Thymus (tissue), 11 donors: ENCODE measurements at regions not wholly inside any gene's neighbourhood (a gene's known extent, or its start where the extent isn't known, plus 50 kb on each side); places are given as distances from the start of the nearest gene placed in this dataset.

Experiments
- DNase-seq, 9 donors: peaks; one replicate each; pipeline ENCODE4 v3.0.0-alpha.2; 2013; ENCODE audit warnings: low spot score in 9 of 9, low read depth in 6 of 9, missing footprints in 1 of 9
- H3K27ac ChIP-seq, 2 donors: one replicate each; pipeline ENCODE4 v1.5.1; 2013; ENCODE audit warnings: control low read depth in 1 of 2, low read depth in 1 of 2, low read length in 1 of 2, mild to moderate bottlenecking in 1 of 2, moderate library complexity in 1 of 2
- H3K27me3 ChIP-seq, 2 donors: one replicate each; pipeline ENCODE4 v1.5.1; 2013; ENCODE audit warnings: low read length in 1 of 2; ENCODE audit not compliant: control insufficient read depth in 2 of 2, insufficient read depth in 1 of 2
- H3K36me3 ChIP-seq, 2 donors: one replicate each; pipeline ENCODE4 v1.5.1; 2013; ENCODE audit warnings: low read length in 1 of 2, mild to moderate bottlenecking in 1 of 2, moderate library complexity in 1 of 2; ENCODE audit not compliant: control insufficient read depth in 2 of 2, insufficient read depth in 2 of 2
- H3K4me1 ChIP-seq, 2 donors: one replicate each; pipeline ENCODE4 v1.5.1; 2013; ENCODE audit warnings: low read length in 2 of 2; ENCODE audit not compliant: control insufficient read depth in 2 of 2, insufficient read depth in 2 of 2
- H3K4me3 ChIP-seq, 2 donors: one replicate each; pipeline ENCODE4 v1.5.1; 2013; ENCODE audit warnings: low read length in 2 of 2, control low read depth in 1 of 2, mild to moderate bottlenecking in 1 of 2
- H3K9me3 ChIP-seq, 2 donors: one replicate each; pipeline ENCODE4 v1.5.1; 2013; ENCODE audit warnings: low read length in 1 of 2, mild to moderate bottlenecking in 1 of 2; ENCODE audit not compliant: control insufficient read depth in 2 of 2, insufficient read depth in 1 of 2
- WGBS: extraction: QIAGEN DNeasy Blood & Tissue Kit; methylation state at CpG from one replicate; pipeline ENCODE4 v1.1.7; 2013; 5-methylcytosine and 5-hydroxymethylcytosine counted together
- donor health status: healthy.

DNA sequence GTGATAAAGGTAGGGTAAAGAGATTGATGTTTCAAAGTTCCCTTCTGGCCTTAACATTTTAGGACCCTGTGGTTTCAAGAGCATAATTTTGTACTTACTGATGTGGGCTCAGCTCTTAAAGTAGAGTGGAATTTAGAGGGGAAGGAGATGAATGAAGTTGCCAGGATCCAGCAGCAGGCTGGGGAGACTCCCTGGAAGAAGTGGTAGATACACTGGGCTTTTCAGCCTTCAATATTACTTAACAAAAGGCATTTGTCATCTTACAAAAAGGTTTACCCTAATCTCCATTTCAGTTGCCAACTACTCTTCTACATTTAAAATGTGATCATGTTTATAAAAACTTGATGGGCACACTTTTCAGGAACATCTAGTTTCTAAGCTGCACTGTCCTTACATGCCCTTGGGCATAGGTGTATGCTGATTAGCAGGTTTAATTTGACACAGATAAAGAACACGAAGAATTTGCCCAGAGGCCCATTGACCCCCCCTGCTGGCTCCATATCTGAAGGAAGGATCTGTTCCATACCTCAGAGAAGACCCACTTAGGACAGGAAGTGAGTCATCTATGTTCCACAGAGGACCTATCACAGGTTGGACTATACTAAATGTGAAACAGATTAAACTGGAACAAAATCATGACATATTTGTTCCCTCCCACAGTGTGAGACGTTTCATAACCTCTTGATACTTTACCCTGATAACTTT is 93.0 kb upstream of the LPP start:
- Histone ChIP-seq H3K9me3 (no peaks in the 10 kb centered on the region), H3K4me3 (no peak overlapping the region), H3K4me1 (peaks cover 19 to 42% of the 10 kb centered on the region in 2 donors), H3K36me3 (no peaks in the 10 kb centered on the region), H3K27ac (peak overlapping the region; percentile 25 to 84), H3K27me3 (no peaks in the 10 kb centered on the region)
- peak in 6 of 9 donors; percentile 27 to 73 (median 53) for DNase-seq
- 41% methylated on average over 2 of the region's 2 CpGs for WGBS

- Histone ChIP-seq H3K36me3 (no peaks in the 10 kb centered on the region), H3K27ac (no peak overlapping the region), H3K4me1 (peaks cover 19 to 42% of the 10 kb centered on the region in 2 donors), H3K9me3 (peaks cover 0 to 2% of the 10 kb centered on the region in 2 donors), H3K27me3 (no peaks in the 10 kb centered on the region), H3K4me3 (no peak overlapping the region)
- WGBS, result 95% methylated on average over 2 of the region's 2 CpGs
- DNase-seq, result no peak
Measured at GRCh38 chr3:188062216-188062615, 91.7 kb upstream of the LPP start.

DNA sequence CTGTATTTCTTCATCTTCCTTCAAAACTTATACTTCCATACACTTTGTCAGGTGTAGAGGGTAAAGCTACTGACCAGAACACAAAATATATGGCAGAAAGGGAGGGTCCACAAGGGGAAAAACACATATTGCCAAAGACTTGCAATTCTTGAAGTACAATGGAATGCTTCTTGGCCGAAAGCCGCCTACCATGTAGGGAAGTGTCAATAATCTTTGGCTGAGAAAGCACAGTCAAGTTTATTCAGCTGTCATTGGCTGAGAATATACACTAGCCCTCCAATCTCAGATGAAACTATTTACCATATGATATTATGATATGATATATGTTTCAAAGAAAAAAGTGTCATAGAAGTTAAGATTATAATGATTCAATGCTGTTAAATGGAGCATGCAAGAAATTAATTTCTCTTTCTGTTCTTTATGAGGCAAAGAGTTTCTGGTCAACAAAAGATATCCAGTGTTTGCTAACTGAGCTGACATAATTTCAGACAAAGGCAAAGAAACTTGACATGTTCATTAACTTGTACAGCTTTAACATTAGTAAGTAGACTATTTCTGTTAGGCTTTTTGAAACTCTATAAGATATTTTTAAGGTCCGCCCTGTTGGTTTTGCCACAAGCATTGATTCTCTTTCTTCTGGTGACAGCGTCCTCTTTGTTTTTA is 89.0 kb upstream of the LPP start:
- no peak overlapping the region for H3K4me3 ChIP-seq
- whole genome bisulfite sequencing, result 96% methylated on average over 4 of the region's 4 CpGs
- H3K27ac ChIP-seq, result no peak overlapping the region
- H3K9me3 ChIP-seq, result peaks cover 0 to 2% of the 10 kb centered on the region in 2 donors
- DNase-seq, result no peak
- no peaks in the 10 kb centered on the region for H3K36me3 ChIP-seq
- H3K27me3 ChIP-seq, result no peaks in the 10 kb centered on the region
- peaks cover 16 to 38% of the 10 kb centered on the region in 2 donors for H3K4me1 ChIP-seq

- H3K9me3 ChIP-seq, result peaks cover 0 to 2% of the 10 kb centered on the region in 2 donors
- peaks cover 7 to 27% of the 10 kb centered on the region in 2 donors for H3K4me1 ChIP-seq
- H3K27ac ChIP-seq, result no peak overlapping the region
- no peak overlapping the region for H3K4me3 ChIP-seq
- H3K36me3 ChIP-seq, result no peaks in the 10 kb centered on the region
- H3K27me3 ChIP-seq, result no peaks in the 10 kb centered on the region
- DNase-seq, result no peak
- WGBS, result over 99% methylated on average over 5 of the region's 5 CpGs
Measured at GRCh38 chr3:188066141-188066540, 87.8 kb upstream of the LPP start.

GRCh38 chr3:188067932-188068331 is 86.0 kb upstream of the LPP start:
- Histone ChIP-seq H3K9me3 (peaks cover 0 to 2% of the 10 kb centered on the region in 2 donors), H3K36me3 (no peaks in the 10 kb centered on the region), H3K4me1 (peaks cover 3 to 21% of the 10 kb centered on the region in 2 donors), H3K27ac (no peak overlapping the region), H3K4me3 (no peak overlapping the region), H3K27me3 (no peaks in the 10 kb centered on the region)
- no peak for DNase-seq

DNA sequence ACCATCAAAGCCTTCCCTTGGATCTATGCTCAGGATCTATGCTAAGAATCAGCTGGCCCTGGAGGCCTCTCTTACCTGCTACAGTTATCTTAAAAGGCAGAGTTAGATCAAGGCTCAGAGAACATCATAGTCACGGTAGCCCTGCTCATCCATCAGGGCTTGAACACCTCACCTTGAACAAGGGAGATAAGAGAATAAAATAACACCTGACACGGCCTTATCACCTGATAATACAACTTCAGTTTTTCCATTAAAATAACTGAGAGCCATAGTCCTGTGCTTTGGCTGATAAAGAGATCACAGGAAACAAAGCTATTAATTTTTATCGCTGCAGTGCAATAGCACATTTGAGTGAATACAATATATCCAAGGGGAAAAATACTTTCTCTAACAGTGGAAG is 85.6 kb upstream of the LPP start:
- Histone ChIP-seq H3K27ac (no peak overlapping the region), H3K27me3 (no peaks in the 10 kb centered on the region), H3K36me3 (no peaks in the 10 kb centered on the region), H3K4me1 (peaks cover 3 to 21% of the 10 kb centered on the region in 2 donors), H3K9me3 (peaks cover 0 to 2% of the 10 kb centered on the region in 2 donors), H3K4me3 (no peak overlapping the region)
- WGBS, result 96% methylated on average over 3 of the region's 3 CpGs
- no peak for DNase-seq

DNA sequence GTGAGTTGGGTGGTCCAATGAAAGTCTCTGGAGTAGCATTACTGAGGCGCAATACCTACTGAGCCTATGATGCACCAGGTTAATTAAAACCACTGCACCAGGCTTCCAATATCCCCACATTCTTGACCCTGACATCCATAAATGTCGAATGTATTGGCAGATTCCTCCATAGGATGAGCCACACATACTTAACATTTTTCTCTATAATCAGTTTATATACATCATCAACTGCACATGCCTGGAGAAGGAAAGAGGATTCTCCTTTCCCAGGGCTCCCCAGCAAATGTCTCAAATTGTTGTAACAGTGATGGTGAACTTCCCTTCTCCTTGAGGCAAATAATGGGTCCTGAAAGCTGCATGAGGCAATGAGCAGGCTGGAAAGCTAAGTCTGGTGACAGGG is 82.3 kb upstream of the LPP start:
- no peak for DNase-seq
- over 99% methylated on average over 2 of the region's 2 CpGs for WGBS
- Histone ChIP-seq H3K4me3 (no peak overlapping the region), H3K4me1 (peaks cover 0 to 17% of the 10 kb centered on the region in 2 donors), H3K9me3 (no peaks in the 10 kb centered on the region), H3K36me3 (no peaks in the 10 kb centered on the region), H3K27ac (no peak overlapping the region), H3K27me3 (no peaks in the 10 kb centered on the region)

DNA sequence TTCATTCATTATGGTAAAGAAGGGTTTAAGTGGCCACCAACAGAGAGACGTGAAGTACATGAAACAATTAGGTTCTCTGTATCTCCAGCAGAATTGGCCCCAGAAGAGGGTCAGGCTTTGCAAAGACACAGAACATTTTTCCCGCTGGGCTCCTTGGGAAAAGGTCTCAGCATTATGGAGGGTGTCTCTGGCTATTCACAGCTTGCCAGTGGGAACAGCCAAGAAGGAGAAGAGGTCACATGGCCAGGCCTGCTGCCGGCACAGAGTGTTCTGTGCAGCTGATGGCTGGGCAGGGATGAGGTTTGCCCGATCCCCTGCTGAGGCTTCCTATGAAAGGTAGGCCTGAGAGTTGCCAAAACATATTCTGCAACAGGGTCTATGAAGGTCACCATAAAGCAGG is 77.8 kb upstream of the LPP start:
- Histone ChIP-seq H3K27me3 (no peaks in the 10 kb centered on the region), H3K36me3 (no peaks in the 10 kb centered on the region), H3K4me3 (no peak overlapping the region), H3K4me1 (peaks cover 0 to 18% of the 10 kb centered on the region in 2 donors), H3K9me3 (no peaks in the 10 kb centered on the region), H3K27ac (no peak overlapping the region)
- no peak for DNase-seq
- 98% methylated on average over 4 of the region's 4 CpGs for WGBS

GRCh38 chr3:188077160-188077799 is 76.7 kb upstream of the LPP start:
- Histone ChIP-seq H3K4me1 (peaks cover 0 to 18% of the 10 kb centered on the region in 2 donors), H3K27ac (no peak overlapping the region), H3K4me3 (no peak overlapping the region), H3K9me3 (no peaks in the 10 kb centered on the region), H3K27me3 (no peaks in the 10 kb centered on the region), H3K36me3 (no peaks in the 10 kb centered on the region)
- WGBS, result 97% methylated on average over 8 of the region's 8 CpGs
- DNase-seq, result no peak
